ENCODE measurements at regions not wholly inside any gene's neighbourhood (a gene's known extent, or its start where the extent isn't known, plus 50 kb on each side); places are given as distances from the start of the nearest gene placed in this dataset.
"Not testable (repeated sequence)": the region's sequence is repeated elsewhere in the genome, so short reads cannot be mapped to it uniquely, and the experiment has no call there.

- no peak for DNase-seq
These were observed 70.7 kb downstream of the CETN3 start for GRCh38 chr5:90338712-90339372.

- DNase-seq: no peak
These were observed 72.0 kb downstream of the CETN3 start for GRCh38 chr5:90337449-90338052.

GRCh38 chr5:90336752-90337151 lies 72.8 kb downstream of the CETN3 start:
- no peak for DNase-seq

- DNase-seq: no peak
These were observed 74.8 kb downstream of the CETN3 start for GRCh38 chr5:90334741-90335140.

- no peak for DNase-seq
These were observed 79.6 kb downstream of the CETN3 start for GRCh38 chr5:90329911-90330310.

GRCh38 chr5:90326995-90327394 lies 82.6 kb downstream of the CETN3 start:
- no peak for DNase-seq

- DNase-seq: no peak
These were observed 84.5 kb downstream of the CETN3 start for GRCh38 chr5:90325093-90325492.

GRCh38 chr5:90320348-90320747 lies 89.2 kb downstream of the CETN3 start:
- not testable (repeated sequence) for DNase-seq

GRCh38 chr5:90312027-90312426 lies 97.5 kb downstream of the CETN3 start:
- DNase-seq: no peak

GRCh38 chr5:90311401-90311800 lies 98.2 kb downstream of the CETN3 start:
- no peak for DNase-seq

- DNase-seq: no peak
These were observed 100.6 kb downstream of the CETN3 start for GRCh38 chr5:90308787-90309585.

GRCh38 chr5:90307782-90308181 lies 101.8 kb downstream of the CETN3 start:
- DNase-seq: no peak

GRCh38 chr5:90307322-90307721 lies 102.2 kb downstream of the CETN3 start:
- DNase-seq: no peak

GRCh38 chr5:90306613-90307012 lies 102.9 kb downstream of the CETN3 start:
- DNase-seq: no peak

GRCh38 chr5:90305041-90305720 lies 104.4 kb downstream of the CETN3 start:
- DNase-seq: no peak

- DNase-seq: no peak
These were observed 108.3 kb downstream of the CETN3 start for GRCh38 chr5:90301248-90301647.

- DNase-seq: no peak
These were observed 112.4 kb downstream of the CETN3 start for GRCh38 chr5:90297045-90297764.

- peak; percentile 18 for DNase-seq
These were observed 115.0 kb downstream of the CETN3 start for GRCh38 chr5:90294604-90295003.

- peak; percentile 7 for DNase-seq
These were observed 115.6 kb downstream of the CETN3 start for GRCh38 chr5:90293931-90294330.

- DNase-seq: no peak
These were observed 118.9 kb downstream of the CETN3 start for GRCh38 chr5:90290648-90291047.

GRCh38 chr5:90289837-90290236 lies 119.7 kb downstream of the CETN3 start:
- no peak for DNase-seq

- DNase-seq: no peak
These were observed 122.5 kb downstream of the CETN3 start for GRCh38 chr5:90287036-90287435.

- DNase-seq: no peak
These were observed 124.0 kb downstream of the CETN3 start for GRCh38 chr5:90285581-90285980.
